Stimulated activated CD8-positive, alpha-beta memory T cell treated with anti-CD3 and anti-CD28 coated beads, Interleukin-7, amount 100 ng/mL, for 4 hours (primary cell): ENCODE measurements at regions not wholly inside any gene's neighbourhood (a gene's known extent, or its start where the extent isn't known, plus 50 kb on each side); places are given as distances from the start of the nearest gene placed in this dataset.

Experiments
- DNase-seq, 2 donors: peaks; one replicate each; pipeline ENCODE4 v3.0.0-alpha.2; 2020; ENCODE audit warnings: low read depth in 2 of 2

DNA sequence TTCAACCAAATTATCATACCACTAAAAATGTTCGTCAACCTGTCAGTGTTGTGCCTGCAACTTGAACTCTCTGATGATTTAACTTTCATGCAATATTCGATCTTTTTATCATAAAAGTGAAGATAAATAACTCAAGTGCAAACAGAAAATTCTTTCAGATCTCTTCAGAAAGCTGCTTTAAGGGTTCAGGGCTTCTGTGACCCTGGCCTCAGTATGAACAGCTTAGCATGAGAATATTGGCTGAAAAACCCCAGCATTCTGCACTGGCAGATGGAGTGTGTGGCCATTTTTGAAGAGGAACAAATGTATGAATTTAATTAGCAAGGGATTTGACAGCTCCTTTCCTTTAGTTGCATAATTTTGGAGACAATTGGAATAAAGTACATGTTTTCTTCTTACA, 851.4 kb upstream of the SOX11 start:
- DNase-seq, result no peak

DNA sequence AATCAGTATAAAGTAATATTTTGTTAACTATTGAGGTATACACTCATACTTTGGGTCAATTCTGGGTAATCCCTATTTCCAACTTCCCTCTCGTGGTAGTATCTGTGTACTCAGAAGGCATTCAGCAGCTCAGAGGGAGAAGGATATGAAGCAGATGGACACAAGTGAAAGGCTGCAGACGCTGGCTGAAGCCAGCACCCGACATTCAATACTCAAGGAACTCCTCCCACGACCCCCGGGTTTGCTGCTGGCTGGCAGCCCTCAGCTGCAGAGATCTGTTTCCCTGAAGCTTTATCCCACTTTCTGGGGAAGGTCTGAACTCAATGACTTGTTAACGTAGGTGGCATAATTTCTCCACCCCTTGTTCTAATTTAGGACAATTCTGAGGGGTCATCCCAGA, 847.3 kb upstream of the SOX11 start:
- DNase-seq, result no peak

DNA sequence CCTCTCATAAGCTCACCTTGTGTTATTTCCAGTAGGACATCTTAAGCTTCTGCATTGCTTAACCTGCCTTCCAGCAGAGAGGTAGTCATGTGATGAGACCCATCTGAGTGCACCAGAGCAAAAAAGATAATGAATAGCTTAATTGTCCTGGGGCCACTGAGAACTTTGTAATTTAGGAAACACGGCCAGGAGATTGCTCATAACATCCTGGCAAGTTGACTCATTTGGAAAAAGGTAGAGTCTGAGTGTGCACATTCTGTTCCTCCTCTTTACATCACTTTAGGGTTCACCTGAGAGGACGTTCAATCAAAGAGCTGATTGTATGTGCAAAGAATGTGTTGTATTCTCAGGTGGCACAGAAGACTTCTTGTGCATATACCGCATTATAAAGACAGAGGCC, 830.2 kb upstream of the SOX11 start:
- no peak for DNase-seq

DNA sequence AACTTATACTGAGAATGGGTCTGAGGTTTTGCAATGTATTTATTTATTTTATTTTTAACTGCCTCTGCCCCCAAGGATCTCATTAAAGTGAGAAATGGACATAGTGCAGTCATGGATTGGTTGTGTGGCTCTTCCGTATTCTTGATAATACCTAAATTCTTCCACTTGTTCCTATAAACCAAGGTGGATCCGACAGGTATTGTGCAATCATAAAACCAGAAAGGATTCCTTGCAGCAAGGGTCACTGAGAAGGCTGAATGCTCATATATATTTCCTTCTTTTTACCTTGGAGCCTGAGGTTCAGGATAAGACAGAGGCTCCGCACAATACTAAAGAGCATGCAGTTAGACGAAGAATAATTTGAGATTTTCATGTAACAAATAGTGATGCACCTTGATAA, 826.0 kb upstream of the SOX11 start:
- DNase-seq, result no peak

DNA sequence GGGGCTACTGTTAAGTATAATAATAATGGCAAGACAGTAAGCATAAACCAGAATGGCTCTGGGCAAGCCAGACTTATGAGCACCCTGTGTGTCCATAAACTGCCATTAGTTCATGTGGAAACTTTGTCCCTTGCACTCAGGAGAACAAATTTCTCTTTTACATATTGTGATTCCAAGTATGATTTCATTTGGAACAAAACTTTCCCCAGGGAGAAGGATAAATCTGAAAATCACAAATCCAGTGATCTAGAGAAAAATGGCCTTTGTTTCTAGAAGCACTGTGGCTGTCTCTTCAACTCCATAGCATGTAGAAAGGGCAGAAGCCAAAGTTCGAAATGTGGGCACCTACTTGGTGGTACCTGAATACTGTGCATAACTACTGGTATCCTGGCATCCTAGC, 823.7 kb upstream of the SOX11 start:
- DNase-seq, result no peak

DNA sequence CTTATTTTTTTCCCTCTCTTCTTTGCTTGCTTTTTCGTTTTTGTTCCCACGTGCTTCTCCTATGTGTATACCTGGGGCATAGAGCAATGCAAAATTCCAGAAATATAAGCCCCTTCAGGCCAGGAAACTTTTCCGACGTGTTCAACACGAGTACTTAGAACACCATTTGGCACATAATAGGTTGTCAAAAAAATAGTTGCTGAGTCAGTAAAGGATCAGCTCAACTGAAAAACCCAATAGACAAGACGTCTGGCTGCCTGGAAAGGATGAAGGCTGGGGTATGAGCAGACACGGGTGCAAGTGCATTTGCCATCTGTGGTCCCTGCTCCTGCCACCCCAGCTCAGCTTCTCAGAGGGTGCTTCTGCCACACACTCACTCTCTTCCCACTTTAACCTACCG, 823.0 kb upstream of the SOX11 start:
- no peak for DNase-seq

DNA sequence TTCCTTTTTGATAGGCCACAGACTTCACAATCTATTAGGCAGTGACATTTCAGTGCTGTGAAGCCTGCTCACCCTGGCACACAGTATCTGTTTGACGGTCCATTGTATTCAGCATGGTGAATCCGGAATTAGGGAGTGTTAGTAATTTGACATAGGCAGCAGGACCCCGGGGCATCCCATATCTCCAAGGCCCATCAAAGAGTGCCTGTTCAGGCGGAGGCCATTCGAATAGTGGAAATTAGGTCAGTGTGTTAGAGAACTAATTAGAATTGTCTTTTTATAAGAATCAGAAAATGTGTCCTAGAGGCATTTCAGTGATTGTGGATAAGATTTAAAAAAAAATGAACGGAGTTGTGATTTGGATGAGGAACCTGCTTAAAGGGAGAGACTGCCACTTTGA, 818.8 kb upstream of the SOX11 start:
- no peak for DNase-seq

DNA sequence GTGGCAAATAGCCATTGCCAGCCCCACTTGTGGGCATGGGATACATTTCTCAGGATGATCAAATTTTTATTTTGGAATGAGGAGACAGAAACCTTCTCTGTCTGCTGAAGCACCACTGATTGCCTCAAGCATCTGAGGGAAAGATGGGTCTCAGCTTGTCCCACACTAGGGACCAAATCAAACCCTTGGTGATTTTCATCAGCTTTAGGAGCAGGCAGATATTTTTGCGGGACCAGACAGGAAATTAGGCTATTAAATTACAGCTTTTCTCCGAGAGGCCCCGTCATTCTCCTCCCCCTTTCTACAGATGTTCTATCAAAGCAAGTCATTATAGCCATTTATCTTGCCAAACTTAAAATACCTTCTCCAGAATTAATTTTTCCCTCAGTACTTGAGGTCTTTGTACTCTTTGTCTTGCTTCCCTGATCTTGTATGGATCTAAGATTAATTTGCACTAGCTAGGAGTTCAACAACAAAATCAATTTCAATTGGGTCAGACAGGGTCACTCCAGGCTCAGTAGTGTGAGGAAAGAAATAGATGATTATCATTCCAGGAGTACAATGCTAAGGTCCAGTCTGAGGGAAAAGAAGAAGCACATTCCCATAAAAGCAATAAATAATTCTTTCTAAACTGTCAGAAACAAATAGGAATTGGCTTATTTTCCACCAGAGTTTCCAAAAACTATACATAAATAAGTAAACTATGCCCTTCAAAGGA, 818.1 kb upstream of the SOX11 start:
- DNase-seq, result no peak

DNA sequence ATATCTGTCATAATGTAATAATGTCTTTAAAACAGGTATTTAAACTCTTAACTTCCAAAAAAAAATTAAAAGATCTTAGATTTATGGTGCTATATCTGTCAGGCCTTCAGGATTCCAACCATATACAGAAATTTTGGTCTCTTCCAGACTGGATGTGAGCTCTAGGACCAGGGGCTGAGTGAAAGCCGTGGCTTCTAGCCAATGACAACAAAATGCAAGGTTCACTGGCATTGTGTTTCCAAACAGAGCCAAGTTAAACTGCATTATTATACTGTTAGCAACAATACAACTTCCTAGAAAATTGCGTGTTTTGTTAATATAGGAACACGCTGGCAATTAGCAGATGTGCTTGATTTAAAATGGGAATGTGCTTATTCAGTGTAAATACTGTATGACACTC, 809.8 kb upstream of the SOX11 start:
- no peak for DNase-seq

DNA sequence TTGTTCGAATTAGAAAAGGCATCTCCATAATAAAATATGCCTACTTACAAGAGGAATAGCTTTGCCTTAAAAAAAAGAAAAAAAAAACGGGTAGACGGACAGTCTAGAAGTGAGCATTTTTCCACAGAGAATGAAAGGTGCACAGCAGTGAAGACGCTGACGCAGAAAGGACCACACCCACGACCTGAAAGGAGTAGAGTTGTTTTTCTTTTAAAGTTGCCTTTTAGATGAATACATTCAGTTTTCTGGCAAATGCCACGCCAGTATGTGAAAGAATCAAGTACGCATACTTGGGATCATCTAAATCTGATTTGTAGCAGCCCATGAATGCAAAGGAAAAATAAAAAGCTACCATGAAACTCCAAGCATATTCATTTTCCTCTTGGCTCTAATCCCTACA, 809.2 kb upstream of the SOX11 start:
- DNase-seq, result no peak

DNA sequence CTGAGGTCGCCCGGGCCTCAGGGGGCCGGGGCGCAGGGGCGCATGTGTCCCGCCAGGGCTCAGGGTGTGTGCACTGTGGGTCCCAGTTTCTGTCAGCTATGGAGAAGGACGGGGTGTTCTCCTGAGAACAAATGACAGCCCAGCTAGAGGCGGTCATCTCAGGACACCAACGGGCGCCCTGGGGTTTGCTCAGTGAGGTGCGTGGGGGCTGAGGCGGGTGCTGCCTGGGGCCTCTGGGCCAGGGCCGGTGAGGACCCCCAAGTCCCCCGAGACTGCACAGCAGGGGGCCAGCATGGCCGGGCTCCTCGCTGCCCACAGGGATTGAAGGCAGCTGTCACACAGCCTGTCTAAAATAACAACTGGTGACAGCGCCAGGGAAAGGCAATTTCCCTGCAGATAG, 808.8 kb upstream of the SOX11 start:
- DNase-seq, result no peak

DNA sequence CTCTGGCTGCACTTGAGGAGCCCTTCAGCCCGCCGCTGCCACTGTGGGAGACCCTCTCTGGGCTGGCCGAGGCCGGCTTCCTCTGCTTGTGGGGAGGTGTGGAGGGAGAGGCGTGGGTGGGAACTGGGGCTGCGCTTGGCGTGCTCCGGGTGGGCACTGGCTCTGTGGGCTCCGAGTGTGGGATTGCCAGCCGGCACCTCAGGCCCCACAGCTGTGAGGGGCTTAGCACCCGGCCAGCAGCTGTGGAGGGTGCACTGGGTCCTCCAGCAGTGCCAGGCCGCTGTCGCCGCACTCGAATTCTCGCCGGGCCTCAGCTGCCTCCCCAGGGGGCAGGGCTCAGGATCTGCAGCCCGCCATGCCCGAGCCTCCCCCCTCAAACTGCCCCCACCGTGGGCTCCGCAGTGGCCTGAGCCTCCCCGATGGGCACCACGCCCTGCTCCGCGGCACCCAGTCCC, 808.0 kb upstream of the SOX11 start:
- DNase-seq, result no peak

DNA sequence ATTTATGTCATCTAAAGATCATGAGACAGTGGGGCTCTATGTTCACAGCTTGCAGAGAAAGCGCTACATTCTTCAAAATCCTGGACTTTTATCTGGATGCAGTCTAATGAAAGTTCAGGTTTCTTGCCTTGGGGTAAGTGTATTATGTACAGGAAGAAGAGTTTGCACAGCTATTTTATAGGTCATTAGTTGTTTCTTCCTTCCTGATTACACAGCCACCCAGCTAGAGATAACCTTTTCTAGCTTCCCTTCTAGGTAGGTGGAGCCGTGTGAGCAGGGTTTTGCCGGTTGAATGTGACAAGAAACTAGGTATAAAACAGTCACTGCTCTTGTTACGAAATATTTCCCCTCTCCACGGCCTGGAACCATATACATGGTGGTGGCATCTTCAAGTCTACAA, 800.8 kb upstream of the SOX11 start:
- no peak for DNase-seq

DNA sequence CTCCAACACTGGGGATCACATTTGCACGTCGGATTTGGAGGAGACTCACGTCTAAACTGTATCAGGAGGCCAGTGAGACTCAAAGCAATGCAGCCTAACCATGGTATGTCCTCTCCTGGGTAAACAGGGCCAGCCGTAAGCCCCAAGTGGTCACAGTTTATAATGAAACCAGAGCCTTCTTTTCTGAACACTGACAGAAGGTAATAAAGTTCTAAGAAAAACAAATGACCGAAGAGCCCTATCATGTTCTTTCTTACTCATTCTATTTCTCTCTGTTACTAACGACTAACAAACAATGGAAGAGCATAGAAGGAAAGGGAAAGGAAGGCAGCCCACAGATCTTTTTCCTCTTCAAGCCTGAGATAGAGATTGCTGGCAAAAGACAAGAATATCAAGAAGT, 796.8 kb upstream of the SOX11 start:
- DNase-seq, result no peak

DNA sequence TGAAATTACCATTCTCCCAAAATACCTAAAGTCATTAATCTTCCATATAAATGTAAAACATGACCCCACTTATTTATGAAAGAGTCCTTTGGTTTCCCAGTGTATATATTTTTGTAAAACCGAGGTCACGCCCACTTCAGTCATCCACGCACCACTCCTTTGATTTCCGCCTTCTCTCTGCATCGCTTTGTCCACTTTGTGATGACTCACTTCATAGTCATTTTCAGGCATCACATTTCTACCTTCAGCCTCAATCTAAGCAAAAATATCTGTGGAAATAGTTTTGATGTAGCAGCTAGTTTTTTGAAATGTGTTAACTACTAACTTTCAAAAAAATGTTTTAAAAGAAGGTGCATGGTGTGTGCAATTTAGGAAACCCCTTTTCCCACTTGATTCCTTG, 793.5 kb upstream of the SOX11 start:
- no peak for DNase-seq

DNA sequence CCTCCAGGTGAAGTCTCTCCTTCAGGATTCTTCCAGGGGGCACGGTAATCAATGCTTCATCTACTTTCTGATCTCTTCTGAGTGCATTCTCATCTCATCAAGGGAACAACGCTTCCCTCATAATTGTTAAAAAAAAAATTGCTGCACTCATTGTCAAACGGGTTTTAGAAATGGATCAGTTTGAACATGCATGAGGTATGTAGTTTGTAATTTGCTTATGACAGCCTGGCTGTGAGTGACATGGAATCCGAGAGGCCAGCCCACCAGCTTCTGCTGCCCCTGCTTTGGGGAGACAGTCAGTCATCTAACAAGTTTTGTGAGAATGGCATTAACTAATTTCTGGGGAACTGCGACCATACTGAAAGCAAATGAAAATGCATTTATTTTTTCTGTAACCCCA, 791.9 kb upstream of the SOX11 start:
- DNase-seq, result no peak

DNA sequence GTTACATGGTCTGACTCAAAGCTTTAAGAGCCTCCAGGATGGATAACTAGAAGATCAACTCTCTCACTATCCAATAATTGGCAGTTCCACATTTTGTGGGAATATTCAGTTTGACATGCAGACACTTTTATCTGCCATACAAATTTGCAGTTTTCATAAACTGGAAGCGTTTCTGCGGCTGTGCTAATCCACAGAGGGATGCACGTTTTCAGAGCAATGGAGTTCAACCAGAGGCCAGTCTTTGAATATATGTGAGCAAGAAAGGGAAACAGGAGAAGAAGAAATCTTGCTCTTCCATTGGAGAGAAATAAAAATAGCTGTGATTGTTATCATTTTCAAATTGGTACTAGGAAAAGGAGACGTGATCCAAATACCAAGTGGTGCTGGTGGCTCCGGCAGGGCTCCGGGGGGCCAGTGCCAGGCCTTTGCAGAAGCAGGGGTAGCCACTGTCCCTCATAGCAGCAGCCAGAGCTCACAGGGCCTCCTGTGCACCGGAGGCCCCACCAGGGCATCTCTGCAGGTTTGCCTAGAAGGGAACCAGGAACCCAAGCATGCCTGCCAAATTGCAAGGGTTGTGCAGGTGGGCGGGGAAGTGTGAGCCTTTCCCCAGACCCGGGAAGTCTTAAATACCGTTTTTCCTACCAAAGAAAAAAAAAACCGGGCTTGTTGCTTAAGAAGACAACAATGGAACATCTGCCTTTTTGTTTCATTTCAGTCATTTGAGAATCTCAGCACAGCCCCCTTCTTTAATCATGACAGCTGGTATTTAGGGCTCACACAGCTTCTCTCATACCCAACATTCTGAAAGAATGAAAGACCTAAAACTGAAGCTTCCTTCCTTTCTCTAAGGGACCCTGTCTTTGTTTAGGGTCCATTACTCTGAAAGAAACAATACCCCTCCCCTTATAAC, 791.1 kb upstream of the SOX11 start:
- DNase-seq, result no peak

DNA sequence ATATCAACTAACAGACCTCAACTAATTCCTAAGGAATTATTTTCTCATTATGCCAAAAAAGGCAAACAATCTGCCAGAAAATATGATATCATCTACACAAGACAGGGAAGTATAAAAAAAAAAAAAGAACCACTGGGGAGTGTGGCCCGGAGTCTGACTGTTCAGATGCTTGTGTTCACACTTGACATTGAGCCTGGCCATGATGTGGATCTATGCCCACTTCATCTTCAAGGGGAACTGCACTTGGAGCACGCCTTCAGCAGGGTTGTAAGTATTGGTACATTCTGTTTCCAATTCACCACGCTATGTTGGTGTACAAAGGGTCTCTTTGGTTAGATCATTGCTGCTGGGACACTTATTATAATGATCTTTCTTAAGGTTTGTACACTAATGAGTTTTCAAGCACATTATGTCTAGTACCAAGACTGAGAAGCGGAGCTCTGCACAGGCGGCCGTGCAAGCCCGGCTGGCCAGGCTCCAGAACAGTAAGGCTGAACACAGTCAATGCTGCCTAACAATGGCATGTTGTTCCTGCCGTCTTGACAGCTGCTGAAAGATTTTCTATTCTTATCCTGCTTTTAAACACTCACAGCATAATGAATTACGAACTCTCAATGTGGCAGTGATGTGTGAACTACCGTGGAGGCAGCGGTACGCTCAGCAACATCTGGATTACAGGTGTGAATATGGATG, 788.4 kb upstream of the SOX11 start:
- DNase-seq, result no peak

DNA sequence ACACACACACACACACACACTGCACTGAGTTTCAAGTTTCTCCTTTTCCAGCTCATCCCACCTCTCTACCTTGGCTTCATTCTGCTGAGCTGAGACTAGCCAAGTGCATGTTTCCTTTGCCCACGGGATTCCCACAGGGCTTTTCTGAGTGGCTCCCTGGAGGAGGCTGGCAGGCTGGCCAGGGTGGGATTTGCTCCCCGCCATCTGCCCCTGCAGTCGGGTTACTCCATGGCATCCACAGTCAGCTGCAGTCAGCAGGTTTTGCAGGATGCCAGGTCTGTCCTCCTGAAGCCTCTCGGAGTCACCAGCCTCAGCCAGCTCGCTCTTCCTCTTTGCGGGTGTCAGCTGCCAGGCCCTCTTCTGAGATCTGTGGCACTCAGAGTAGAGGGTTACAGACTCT, 783.7 kb upstream of the SOX11 start:
- no peak for DNase-seq

DNA sequence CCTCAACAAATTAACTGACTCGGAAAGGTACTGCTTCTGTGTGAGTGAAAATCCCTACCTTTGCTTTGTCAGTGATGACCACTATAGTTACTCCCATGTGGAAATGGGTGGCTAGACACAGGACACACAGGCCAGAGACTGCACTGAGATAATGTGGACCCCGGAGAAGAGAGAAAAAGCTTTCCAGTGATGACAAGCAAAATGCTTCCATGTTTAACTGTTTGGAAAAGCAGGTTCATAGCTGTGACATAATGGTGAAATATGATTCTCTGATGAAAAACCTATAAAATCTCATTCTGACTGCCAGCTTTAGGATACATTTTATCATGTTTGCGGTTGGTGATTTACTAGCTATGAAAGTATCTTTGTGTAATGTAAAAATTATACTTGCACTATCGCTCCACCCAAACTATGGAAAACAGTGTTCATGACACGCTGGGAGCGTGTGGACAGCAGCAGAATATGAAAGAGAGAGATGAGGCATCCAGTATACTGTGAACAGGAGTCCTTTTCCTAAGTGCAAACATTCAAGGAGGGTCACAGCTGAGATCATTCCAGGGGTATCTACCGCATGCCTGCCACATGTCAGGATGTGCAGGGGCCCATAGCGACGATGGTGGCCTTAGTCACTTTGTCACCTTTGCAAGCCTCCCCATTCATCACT, 782.7 kb upstream of the SOX11 start:
- DNase-seq, result no peak

DNA sequence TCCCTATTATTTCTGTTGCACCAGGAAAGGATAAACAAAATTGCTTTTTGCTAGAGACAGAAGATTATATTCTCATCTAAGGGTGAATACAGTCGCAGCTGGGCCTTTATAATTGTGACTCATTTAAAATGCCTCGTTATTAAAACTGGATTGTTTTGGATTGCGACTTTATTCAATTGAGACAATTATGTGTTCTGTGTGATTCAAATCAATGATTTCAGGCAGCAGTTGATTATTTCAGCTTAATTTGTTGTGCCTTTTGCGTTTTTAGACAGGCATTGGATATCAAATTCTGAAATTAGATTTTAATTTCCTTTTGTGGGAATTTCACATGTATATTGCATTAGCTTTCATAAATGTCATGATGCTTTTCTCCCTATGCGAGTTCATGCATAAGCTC, 778.1 kb upstream of the SOX11 start:
- DNase-seq, result no peak

DNA sequence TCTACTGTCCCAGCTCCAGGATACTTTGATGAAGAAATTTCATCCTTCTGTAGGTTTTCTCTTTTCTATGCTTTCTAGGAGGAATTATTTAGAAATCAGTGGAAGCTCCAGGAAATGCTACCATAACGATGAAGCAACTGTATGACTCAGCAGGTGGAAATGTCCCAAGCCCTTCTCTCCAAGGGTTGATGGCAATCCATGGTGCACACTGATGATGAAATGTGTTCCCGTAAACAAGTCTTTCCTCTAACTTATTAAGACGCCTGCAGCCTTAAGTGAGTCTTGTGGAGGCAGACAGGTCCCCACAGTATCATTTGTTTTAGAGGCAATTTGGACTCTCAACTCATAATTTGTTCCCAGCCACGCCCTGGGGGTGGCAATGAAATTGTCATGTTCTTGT, 777.6 kb upstream of the SOX11 start:
- DNase-seq, result no peak
